NOMO-1 treated with dmso at 0.1 percent for 144 hours (cell line): ENCODE measurements at regions not wholly inside any gene's neighbourhood (a gene's known extent, or its start where the extent isn't known, plus 50 kb on each side); places are given as distances from the start of the nearest gene placed in this dataset.
A peak's percentile ranks its signal among the peaks of the same experiment; 100 is the strongest.

Experiments
- DNase-seq: peaks from one replicate; lab custom pipeline; 2025; ENCODE audit not compliant: unreplicated experiment; lab: John Stamatoyannopoulos, UW

DNA sequence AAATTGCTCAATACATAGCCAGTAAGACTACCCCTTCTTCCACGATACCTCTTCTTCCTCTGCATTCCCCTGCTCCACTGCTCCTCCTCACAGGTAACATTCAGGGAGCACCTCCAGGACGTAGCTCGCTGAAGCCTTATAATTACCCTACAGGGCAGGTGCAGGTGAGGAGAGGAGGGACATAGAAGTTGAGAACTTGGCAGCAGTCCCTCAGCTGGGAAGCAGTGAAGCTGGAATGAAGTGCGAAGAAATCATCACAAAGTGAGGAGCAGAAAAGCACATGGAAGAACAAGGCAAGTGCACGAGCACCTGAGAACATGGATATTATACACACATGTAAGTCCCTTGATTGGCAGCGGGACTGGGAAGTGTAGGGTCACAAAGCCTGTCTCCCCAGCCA is 118.2 kb downstream of the HSD17B3 start:
- no peak for DNase-seq

DNA sequence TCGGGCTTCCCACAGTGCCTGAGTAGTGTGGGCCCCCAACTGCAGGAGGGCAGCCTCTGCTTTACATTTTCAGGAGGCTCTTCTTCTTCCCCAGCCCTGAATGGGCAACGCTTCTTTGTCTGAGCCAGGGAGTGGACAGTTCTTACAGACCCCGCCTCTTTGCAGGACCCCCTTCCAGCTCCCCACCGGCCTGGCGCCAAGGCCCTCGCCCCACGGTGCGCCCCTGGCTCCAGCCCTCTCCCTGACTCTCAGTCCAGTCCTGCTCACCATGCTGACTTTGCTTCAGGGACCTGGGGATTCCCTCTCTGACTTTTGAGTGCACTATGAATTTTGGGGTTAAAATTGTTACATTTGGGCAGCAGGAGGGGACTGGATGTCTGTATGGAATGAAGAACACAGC is 123.8 kb downstream of the HSD17B3 start:
- no peak for DNase-seq

DNA sequence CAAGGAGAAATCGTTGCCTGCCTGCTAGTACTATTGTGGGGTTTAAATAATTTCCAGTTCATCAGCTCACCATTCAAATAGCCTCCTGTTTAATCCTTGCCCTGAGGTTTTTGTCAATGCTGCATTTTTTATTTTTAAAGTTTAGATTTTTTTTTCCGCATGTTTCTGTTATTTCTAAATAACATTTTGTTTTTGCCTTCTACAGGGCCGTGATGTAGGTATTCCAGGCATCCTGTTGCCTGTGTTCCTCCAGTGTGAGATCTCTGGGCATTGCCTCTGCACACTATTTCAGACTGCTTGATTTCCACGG is 124.3 kb downstream of the HSD17B3 start:
- no peak for DNase-seq

DNA sequence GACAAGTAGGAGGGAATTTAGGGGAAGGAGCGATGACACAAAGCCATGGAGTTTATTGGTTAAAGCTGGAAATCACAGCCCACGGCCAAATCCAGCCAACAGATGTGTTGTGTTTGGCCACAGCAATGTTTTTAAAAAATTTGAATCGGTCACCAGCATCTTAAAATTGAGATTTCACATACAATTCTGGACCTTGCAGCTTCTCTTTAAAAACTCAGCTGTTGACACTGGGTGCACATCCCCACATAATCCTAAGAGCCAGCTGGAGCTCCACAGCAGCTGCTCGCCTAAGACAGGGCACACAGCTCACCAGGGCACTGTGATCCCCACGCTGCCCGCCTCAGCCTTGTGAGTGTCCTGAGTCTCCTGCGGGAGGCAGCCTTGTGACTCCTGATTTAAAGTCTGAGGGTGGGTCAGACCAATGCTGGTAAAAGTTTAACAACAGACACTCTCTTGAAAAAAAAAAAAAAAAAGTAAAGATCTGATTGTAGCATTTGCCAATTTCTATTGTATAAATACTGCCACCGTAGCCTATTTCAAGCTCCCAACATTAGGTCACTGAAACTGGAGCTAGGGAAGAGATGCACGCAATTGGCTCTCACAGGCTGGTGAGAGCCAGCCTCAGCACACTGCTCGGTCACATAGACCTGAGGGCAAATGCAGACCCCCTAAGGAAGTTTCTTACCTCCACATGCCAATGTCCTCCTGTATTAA is 124.8 kb downstream of the HSD17B3 start:
- DNase-seq, result no peak

DNA sequence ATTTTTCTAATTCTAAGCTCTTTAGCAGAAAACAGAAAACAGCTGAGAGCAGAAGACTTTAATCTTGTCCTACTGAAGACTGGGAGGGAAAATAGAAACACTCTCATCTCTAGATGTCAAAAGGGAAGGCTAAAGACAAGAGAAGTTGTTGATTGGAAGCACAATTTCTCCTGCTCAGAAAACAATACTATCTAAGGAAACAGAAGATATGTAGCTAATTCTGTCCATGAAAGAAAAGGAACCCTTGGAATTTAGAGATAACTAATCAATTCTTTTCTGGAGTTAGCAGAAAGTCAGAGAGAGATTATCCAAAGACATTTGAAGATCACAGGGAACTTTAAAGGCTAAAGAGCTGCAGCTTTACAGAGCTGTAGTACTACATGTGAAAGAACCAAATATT is 126.2 kb downstream of the HSD17B3 start:
- no peak for DNase-seq

DNA sequence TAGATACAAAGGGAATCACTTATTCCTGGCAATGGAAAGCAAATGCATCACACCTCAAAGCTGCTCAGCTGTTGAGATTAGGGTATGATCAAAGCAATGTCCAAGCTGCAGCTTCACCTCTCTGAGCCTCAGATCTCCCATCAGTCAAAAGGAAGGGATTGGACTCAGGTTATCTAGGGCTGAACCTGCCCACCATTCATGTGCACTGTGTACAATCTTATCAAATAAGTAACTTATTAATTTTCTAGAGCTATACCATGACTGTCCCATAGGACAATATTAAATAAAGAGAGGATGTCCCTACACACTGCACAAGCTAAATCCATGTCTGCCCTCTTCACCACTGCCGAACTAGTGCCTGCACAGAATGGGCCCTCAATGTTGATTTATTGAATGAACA is 127.0 kb downstream of the HSD17B3 start:
- DNase-seq, result no peak

DNA sequence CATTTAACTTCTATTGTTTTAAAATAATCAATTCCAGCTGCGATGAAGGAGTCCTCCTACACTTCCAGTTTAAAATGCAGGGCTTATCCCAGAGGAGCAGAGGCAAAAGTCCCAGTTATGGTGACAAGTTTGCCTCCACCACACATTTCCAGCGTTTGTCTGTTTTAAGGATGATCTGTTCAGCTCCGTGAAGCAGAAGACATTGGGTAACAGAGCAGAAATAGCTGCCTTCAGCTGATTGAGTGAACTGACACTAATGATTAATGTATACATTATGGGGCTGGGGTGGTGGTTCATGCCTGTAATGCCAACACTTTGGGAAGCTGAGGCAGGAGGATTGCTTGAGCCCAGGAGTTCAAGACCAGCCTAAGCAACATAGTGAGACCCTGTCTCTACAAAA is 127.6 kb downstream of the HSD17B3 start:
- DNase-seq, result no peak

DNA sequence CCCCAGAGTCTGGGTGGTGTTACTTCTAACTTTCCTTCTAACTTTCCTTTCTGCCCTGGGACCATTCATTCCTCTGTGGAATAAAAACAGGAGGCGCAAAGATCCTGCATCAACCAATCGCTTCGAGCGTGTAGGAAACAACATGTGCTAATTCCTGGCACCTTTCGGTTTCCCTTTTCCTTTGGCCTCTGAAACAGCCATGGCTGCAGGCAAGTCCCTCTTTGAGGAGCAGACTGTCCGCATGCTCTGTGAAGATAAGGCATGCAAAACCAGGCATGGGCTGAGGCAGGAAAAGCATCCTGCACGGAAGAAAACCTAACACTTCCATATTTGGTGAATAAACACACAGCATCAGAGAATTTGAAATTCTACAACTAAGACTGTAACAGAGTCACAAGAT is 128.3 kb downstream of the HSD17B3 start:
- no peak for DNase-seq

DNA sequence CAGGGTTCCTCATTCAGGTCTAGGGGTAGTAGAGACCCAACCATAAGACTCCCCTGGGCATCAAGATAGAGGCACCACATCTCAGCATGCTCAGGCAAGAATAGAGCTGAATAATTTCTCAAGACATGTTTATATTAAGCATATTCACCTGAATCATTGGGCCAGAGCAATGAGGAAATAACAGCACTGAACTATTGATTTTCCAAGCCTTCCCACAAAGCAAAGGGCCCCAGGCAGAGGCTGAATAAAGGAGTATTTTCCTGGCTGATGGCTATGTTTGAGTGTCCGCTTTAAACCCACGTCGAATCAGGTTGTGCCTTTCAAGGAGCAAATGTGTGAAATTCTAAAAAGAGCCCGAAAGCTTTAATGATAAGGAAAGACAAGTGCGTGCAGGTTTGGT is 129.2 kb downstream of the HSD17B3 start:
- no peak for DNase-seq

DNA sequence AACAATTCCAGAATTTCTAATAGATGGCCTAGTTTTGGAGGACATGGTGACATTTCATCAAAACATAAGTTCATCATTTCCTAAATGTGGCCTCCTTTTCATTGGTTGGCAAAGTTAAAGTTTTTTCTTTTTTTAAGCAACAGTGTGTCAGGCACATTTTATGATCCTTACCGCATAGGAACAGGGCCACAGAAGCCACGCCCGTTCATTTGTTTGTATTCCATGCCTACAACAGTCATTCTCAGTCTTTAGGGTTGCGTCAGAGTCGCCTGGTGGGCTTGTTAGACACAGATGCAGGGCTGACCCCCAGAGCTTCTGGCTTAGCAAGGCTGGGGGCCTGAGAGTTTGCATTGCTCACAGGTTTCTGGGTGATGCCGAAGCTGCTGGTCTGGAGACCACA is 130.2 kb downstream of the HSD17B3 start:
- no peak for DNase-seq

DNA sequence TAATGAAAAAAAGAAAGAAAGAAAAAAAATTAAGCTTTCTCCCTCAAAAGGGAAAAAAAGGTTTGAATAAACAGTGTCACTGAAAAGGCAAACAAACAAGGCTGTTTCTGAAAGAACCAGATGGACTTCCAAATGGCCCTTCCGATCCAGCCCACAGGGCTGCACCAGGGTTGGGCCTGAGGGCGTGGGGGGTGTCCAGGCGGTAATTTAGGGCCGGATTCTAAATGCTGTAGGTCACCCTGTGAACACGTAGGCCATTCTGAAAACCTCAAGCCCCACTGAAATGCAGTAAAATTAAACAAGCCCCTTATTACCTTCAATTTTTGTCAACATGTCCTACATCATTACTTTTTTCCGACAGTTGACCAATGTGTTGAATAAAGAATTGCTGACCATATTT is 132.1 kb downstream of the HSD17B3 start:
- no peak for DNase-seq

DNA sequence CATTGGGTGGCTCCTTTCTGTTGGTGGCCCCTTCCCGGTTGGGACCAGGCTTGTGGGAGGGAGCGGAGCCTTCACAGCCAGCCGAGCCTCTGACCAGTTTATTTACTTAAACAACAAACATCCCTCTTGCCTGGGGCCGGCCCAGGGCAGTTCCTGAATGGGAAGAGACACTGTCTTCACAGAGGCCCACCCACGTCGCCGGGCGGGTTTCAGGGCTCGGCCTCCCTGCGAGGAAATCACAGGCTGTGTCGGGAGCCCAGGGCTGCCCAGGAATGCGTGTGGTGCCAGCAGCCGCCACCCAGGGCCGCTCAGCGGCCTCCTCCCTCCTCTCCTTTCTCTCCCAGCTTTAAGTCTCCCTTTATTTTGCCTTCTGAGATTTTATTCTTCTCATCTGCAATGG is 132.5 kb downstream of the HSD17B3 start:
- DNase-seq, result no peak

DNA sequence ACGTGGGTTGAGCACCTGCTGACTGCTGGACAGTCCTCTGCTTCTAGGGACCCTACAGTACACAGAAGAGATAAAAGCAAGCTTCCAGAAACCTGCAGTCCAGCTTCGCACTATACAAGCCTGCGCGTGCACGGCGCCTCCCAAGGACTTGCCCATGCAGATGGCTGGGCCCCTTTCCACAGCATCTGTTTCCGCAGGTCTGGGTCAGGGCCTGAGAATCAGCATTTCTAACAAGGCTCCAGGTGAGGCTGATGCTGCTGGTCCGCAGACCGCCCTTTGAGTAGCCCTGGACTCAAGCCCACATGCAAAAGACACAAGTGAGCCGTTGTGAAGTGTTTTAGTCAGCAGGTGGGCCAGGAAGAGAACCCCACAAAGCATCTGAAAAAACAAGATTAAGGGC is 133.1 kb downstream of the HSD17B3 start:
- DNase-seq, result no peak

DNA sequence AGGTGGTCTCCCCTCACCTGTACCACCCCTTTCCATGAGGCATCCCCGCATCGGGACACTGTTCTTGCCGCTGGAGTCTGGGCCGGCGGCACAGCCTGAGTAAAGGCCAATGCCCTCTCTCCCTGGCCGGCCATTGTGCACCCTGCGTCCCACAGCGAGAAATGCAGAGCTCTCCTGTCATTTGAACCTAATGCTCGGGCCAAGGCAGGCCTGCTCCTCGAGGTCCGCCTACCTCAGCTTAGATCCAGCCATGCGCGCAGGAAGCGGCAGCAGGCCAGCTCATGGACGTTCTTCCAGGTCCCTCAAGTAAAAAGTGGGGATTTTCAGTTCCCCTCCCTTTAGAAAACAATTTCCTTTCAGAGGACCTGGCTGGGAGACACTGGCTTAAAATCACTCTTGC is 135.0 kb downstream of the HSD17B3 start:
- no peak for DNase-seq

DNA sequence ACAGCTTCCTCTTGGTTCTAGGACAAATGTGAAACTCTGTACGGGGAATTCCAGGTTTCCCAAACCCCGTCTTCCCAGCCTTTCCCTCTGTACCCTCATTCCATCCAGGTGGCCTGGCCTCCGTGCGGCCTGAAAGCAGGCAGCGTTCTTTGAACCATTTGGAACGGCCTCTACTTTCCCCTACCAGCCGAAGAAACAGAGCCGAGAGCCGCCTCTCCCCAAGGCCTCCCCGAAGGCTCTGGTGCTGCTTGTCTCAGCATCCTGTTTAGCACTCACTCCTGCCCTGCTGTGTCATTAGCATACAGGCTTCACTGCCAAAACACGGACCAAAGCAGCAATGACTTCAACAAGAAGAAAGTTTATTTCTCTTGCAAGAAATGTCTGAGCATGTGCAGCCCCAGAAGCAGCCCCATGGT is 137.7 kb downstream of the HSD17B3 start:
- DNase-seq, result no peak

DNA sequence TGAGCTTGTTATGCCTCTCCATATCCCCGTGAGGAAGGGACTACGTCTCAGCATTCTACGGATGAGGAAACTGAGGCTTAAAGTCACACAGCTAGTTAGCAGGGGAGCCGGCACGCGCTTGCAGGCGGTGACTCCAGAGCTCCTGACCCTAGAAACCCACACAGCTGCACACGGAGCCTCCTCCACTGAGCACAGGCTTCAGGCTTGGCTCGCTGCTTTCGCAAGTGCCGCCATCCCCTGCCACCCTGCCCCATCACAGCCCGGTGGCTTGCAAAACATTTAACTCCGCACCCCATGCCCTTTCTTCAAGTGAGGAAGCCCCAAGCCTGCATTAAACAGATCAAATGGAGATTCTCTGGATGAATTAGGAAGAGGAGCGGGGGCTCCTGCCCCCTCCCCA is 138.3 kb downstream of the HSD17B3 start:
- DNase-seq, result peak; percentile 53

DNA sequence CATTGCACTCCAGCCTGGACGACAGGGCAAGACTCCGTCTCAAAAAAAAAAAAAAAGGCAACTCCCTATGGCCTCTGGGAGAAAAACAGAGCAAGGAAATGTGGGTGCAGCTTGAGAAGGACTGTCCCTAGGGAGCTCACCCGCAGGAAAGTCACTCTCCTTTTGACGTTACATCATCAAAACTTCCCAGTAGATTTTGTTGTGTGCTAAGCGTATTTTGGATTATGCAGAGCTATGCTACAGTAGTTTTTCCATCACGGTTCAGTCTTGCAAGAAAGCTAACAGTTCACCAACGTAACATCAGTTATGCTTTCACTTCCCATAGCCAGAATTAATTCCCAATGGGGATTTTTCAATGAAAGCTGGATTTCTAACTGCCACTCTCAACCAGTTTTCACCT is 138.8 kb downstream of the HSD17B3 start:
- no peak for DNase-seq

DNA sequence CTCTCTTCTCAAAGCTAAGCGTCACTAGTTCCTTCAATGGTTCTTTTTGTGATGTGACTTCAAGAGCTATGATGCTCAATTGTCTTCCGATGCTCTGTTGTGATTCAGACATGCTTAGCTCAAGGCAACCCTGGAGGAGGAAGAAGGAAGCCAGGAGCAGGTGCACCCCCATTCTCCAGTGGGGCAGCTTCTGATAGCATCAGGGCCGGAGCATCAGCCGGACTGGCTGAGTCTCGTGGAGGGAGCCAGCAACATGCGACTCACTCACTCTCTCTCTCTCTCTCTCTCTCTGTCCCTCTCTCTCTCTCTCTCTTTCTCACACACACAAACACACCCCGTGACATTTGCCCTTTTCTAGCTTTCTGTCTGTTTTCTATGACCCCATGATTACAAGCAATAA is 140.2 kb downstream of the HSD17B3 start:
- DNase-seq, result no peak

DNA sequence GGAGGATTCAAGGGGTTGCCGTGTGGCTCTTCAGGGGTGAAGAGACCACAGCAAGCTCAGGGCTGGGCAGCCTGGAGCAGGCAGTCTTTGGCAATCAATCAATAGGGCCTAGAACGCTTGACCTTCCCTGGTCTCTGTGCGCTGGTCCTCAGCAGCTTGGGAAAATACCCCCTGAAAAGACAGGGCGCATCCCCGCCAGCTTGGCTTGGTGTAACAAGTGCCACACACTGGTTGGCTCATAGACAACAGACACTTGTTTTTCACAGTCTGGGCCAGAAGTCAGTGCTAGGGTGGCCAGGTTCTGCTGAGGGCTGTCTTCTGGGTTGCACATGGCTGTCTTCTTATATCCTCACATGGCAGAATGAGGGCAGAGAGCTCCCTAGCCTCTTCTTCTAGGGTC is 141.1 kb downstream of the HSD17B3 start:
- no peak for DNase-seq

DNA sequence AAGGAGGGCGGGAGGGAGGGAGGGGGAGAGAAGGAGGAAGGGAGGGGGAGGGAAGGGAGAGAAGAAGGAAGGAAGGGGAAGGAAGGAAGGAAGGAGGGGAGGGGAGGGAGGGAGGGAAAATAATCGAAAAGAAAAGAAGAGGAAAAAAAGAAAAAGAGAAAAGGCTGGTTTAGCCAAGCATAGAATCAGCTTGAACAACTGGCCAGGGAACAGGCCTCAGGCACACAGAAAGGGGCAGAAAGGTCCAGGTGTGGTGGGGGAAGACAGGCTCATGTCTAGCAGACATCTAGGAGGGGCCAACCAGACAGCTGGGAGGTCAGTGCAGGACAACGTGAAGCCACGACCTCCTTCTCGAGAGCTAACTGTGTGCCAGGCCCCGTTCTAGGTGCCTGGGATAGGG is 141.8 kb downstream of the HSD17B3 start:
- DNase-seq, result no peak

DNA sequence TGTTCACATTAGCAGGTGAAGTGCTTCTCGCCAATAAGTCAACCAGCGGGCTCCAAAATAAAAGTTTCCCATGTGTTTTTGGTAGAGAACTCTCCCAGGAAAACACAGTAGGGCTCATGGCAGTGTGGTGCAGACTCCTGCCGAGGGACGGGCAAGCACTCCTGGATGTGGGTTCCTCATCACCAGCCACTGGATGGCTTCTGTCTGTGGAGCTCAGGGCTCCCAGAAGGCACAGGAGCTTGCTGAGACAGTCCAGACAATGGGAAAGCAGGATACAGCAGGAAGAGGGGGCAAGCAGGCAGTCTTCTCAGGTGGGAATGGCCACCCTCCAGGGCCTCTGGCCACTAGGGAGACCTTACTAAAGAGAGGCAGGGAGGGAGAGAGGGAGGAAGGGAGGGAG is 142.4 kb downstream of the HSD17B3 start:
- no peak for DNase-seq

DNA sequence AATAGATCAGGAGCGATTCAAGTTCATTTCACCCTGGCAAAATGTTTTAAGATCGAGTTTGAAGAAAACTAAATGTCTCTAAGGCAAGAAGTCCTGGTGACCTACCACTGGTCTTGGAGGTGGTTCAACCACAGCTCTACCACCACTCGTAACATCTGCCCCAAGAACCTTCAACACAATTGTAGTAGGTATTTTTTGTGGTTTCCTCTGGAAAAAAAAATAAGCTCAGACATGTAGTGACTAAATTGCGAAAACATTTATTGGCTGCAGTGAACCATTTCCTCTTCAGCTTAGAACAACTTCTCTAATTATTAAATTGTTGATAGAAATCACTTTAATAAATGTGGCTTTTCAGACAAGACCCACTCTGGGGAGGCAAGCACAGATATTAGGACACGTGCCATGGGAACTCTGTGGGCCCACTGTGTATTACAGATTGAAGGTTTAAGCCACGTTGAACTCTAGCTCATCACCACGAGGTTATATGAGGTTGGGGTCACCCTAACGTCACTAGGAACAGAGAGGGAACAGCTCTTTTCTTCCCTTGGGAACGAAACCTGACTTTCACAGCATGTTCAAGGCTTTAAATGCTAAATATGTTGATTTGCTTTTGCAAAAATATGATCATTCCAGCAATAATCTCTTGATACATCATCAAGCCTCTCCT is 142.9 kb downstream of the HSD17B3 start:
- peak; percentile 56 for DNase-seq

DNA sequence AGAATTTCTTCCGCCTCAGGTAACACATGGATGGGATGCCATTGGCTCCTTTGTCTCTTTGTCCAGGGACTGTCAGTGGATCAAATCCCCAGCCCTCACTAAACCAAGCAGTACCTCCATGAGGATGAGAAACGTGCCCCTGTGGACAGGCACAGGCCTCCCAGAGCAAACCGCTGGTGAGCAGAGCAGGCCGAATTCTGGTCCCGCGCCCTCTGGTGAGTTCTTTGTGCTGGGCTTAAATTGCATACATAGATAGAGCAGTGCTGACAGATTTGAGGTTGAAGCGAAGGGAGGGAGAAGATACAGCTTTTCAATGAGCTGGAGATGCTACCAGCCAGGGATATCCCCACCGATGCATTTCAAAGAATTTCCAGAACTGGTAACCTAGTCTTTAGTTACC is 143.8 kb downstream of the HSD17B3 start:
- no peak for DNase-seq
